Left colon (tissue), 2 donors: ENCODE measurements at regions not wholly inside any gene's neighbourhood (a gene's known extent, or its start where the extent isn't known, plus 50 kb on each side); places are given as distances from the start of the nearest gene placed in this dataset.

Source experiments
- ATAC-seq: fragments of 200-7000 bp; cut with Tn5 transposase; one replicate; pipeline ENCODE4 v1.9.1; 2020; ENCODE audit warnings: mild to moderate bottlenecking, moderate library complexity
- DNase-seq, 2 donors: peaks; one replicate each; pipeline ENCODE4 v3.0.0-alpha.2; 2020
- intact Hi-C, 2 donors: fragments of 100-400 bp; cut with DNase I in 1 of 2; cut with micrococcal nuclease in 1 of 2; formaldehyde crosslinking; loops; one replicate each; pipeline versions ENCODE4 v1.11.2 to v1.14.0; 2022; cut with DNase I, micrococcal nuclease
- donor health status: DM: no; HTN: no; CAD: no.
- donor health status: DM: yes; HTN: yes; CAD: no.

- no peak for DNase-seq
- intact Hi-C loops = no loop called here
- ATAC-seq = no peak
Observed at GRCh38 chr4:3688018-3688998, 77.9 kb upstream of the ADRA2C start.

GRCh38 chr4:3687538-3687937 lies 78.6 kb upstream of the ADRA2C start:
- no peak for DNase-seq
- ATAC-seq = no peak
- intact Hi-C loops = no loop called here

- ATAC-seq (no peak), DNase-seq (no peak)
- intact Hi-C loops = no loop called here
Observed at GRCh38 chr4:3686753-3687152, 79.4 kb upstream of the ADRA2C start.

GRCh38 chr4:3685081-3685645 lies 81.0 kb upstream of the ADRA2C start:
- DNase-seq (peak in 1 of 2 donors; percentile 19), ATAC-seq (no peak)
- intact Hi-C loops = no loop called here

- intact Hi-C loops = no loop called here
- ATAC-seq (no peak), DNase-seq (peak in 1 of 2 donors; percentile 2)
Observed at GRCh38 chr4:3684546-3684945, 81.6 kb upstream of the ADRA2C start.

GRCh38 chr4:3683744-3684421 lies 82.3 kb upstream of the ADRA2C start:
- DNase-seq (peak in 1 of 2 donors; percentile 12), ATAC-seq (no peak)
- intact Hi-C loops = no loop called here

- DNase-seq = peak in 1 of 2 donors; percentile 18
- no peak for ATAC-seq
- intact Hi-C loops = no loop called here
Observed at GRCh38 chr4:3683077-3683743, 83.0 kb upstream of the ADRA2C start.

- ATAC-seq = no peak
- DNase-seq = peak in 1 of 2 donors; percentile 8
- intact Hi-C loops = no loop called here
Observed at GRCh38 chr4:3682236-3683076, 83.7 kb upstream of the ADRA2C start.

GRCh38 chr4:3681191-3681590 lies 85.0 kb upstream of the ADRA2C start:
- no peak for ATAC-seq
- peak in 1 of 2 donors; percentile 6 for DNase-seq
- intact Hi-C loops = no loop called here

- no peak for ATAC-seq
- peak in 1 of 2 donors; percentile 5 for DNase-seq
- intact Hi-C loops = no loop called here
Observed at GRCh38 chr4:3680656-3681055, 85.5 kb upstream of the ADRA2C start.

GRCh38 chr4:3679851-3680311 lies 86.3 kb upstream of the ADRA2C start:
- DNase-seq (peak in 1 of 2 donors; percentile 8), ATAC-seq (no peak)
- intact Hi-C loops = no loop called here

GRCh38 chr4:3679071-3679825 lies 86.9 kb upstream of the ADRA2C start:
- no peak for ATAC-seq
- intact Hi-C loops = no loop called here
- peak in 1 of 2 donors; percentile 6 for DNase-seq

GRCh38 chr4:3677748-3678070 lies 88.5 kb upstream of the ADRA2C start:
- intact Hi-C loops = no loop called here
- DNase-seq = peak in 1 of 2 donors; percentile 8
- ATAC-seq = no peak

GRCh38 chr4:3676907-3677747 lies 89.1 kb upstream of the ADRA2C start:
- DNase-seq (peak in 1 of 2 donors; percentile 18), ATAC-seq (no peak)
- intact Hi-C loops = no loop called here

GRCh38 chr4:3676196-3676595 lies 90.0 kb upstream of the ADRA2C start:
- intact Hi-C loops = no loop called here
- ATAC-seq (no peak), DNase-seq (peak in 1 of 2 donors; percentile 18)

GRCh38 chr4:3675251-3676115 lies 90.7 kb upstream of the ADRA2C start:
- ATAC-seq = no peak

More at GRCh38 chr4:3675251-3676115, 90.7 kb upstream of the ADRA2C start:
- DNase-seq = peak in 1 of 2 donors; percentile 17
- intact Hi-C loops = no loop called here
